ENCODE measurements at regions not wholly inside any gene's neighbourhood (a gene's known extent, or its start where the extent isn't known, plus 50 kb on each side); places are given as distances from the start of the nearest gene placed in this dataset.

DNA sequence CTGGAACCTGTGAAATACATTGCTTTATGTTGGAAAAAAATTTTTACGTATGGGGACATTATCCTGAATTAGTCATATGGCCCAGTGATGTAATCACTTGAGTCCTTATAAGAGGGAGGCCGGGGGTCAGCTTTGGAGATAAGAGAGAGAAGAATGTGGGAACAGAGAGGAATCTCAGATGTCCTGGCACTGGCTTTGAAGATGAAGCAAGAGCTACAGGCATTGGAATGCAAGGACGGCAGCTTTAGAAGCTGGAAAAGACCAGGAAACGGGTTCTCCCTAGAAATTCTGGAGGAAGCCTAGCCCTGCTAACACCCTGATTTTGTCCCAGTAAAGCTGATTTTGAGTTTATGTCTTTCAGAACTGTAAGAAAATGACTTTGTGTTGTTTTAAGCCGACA, 1129.9 kb upstream of the GYPC start:
- FAIRE-seq (no peak), DNase-seq (ENCODE audit: low spot score) (peak; percentile 29), ATAC-seq (no peak)
- H3K36me3 ChIP-seq (replicated peaks in 1 of 2; ENCODE audit: control insufficient read depth in 1 of 2, insufficient read depth in 2 of 2, low read length in 2 of 2) = no peaks in the 10 kb centered on the region
- intact Hi-C loops (cut with micrococcal nuclease; ENCODE audit: unreplicated experiment) (no loop called here), in situ Hi-C loops (cut with HindIII; ENCODE audit: extremely low pct_ligation_motif_present, low pct_unique_long_range_greater_than_20kb) (no loop called here)
- ChIA-PET POLR2A (no interaction called here), CTCF (ENCODE audit: low intra/inter-chr PET ratio, low total read pairs) (no interaction called here)
- H3K79me2 ChIP-seq (ENCODE audit: insufficient read depth, low read length) = no peaks in the 10 kb centered on the region
- no peak overlapping the region for H3K4me3 ChIP-seq (replicated peaks in 1 of 3; ENCODE audit: insufficient read depth in 1 of 3, low read depth in 2 of 3, low read length in 3 of 3)
- H3K27me3 ChIP-seq (ENCODE audit: control insufficient read depth in 1 of 2, insufficient read depth in 2 of 2, low read length in 2 of 2) = no peaks in the 10 kb centered on the region
- peaks cover 57% of the 10 kb centered on the region for H3K9me3 ChIP-seq (ENCODE audit: low read length)
- whole genome bisulfite sequencing (ENCODE audit: low lambda C conversion rate) = 3% methylated on average over 5 of the region's 5 CpGs
- TF ChIP-seq, protein P1, sequence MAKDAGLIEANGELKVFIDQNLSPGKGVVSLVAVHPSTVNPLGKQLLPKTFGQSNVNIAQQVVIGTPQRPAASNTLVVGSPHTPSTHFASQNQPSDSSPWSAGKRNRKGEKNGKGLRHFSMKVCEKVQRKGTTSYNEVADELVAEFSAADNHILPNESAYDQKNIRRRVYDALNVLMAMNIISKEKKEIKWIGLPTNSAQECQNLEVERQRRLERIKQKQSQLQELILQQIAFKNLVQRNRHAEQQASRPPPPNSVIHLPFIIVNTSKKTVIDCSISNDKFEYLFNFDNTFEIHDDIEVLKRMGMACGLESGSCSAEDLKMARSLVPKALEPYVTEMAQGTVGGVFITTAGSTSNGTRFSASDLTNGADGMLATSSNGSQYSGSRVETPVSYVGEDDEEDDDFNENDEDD (CRISPR knock-in tag; IDR thresholded peaks at IDR 0.05; ENCODE audit: borderline replicate concordance) = no peak
- TF ChIP-seq KDM6A (CRISPR knock-in tag; IDR thresholded peaks at IDR 0.05; ENCODE audit: low read depth) = no peak
- no peak for TF ChIP-seq ZNF235 (CRISPR knock-in tag; IDR thresholded peaks at IDR 0.05; ENCODE audit: borderline replicate concordance)
- TF ChIP-seq NCOA1 (CRISPR knock-in tag; IDR thresholded peaks at IDR 0.05) = no peak
- H4K20me1 ChIP-seq (ENCODE audit: insufficient read depth, low read length) = no peaks in the 10 kb centered on the region
- H3K4me2 ChIP-seq (ENCODE audit: low read depth, low read length) = no peak overlapping the region
- no peak overlapping the region for H2AFZ ChIP-seq (ENCODE audit: low read length)
- H3K9ac ChIP-seq (ENCODE audit: insufficient read depth, low read depth, low read length) = no peak overlapping the region
- no TSS peak for BruUV-seq (replicated peaks)
- no peak overlapping the region for H3K27ac ChIP-seq (ENCODE audit: extremely low read length, insufficient read depth, low read length)
- no peaks in the 10 kb centered on the region for H3K4me1 ChIP-seq (ENCODE audit: insufficient read depth, low read length)

DNA sequence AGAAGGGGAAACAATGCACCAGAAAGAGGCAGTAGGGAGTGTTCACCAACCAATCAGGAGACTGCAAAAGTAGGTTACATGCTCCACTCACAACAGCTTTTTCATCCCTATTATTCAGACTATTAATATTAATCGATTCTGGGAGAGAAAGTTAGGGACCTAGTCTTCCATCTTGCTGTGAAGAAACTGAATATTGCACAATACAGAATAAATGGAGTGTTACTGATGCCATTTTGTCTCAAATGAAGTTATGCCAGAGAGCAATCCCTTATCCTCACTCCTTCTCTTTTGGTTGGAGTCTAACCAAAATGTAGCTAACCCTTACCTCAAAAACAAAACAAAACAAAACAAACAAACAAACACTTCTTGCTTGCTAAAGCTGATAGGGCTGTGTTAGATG, 1120.9 kb upstream of the GYPC start:
- in situ Hi-C loops (cut with HindIII; ENCODE audit: extremely low pct_ligation_motif_present, low pct_unique_long_range_greater_than_20kb) = no loop called here
- no TSS peak for BruUV-seq (replicated peaks)
- CTCF ChIA-PET (ENCODE audit: low intra/inter-chr PET ratio, low total read pairs) = no interaction called here

More for the DNA sequence above, 1120.9 kb upstream of the GYPC start:
- Histone ChIP-seq H4K20me1 (ENCODE audit: insufficient read depth, low read length) (no peaks in the 10 kb centered on the region), H3K4me2 (ENCODE audit: low read depth, low read length) (no peak overlapping the region), H3K9me3 (ENCODE audit: low read length) (peaks cover 47% of the 10 kb centered on the region), H3K9ac (ENCODE audit: insufficient read depth, low read depth, low read length) (no peak overlapping the region), H3K79me2 (ENCODE audit: insufficient read depth, low read length) (no peaks in the 10 kb centered on the region), H3K27me3 (ENCODE audit: control insufficient read depth in 1 of 2, insufficient read depth in 2 of 2, low read length in 2 of 2) (no peaks in the 10 kb centered on the region), H3K4me1 (ENCODE audit: insufficient read depth, low read length) (no peaks in the 10 kb centered on the region), H3K4me3 (replicated peaks in 1 of 3; ENCODE audit: insufficient read depth in 1 of 3, low read depth in 2 of 3, low read length in 3 of 3) (no peak overlapping the region), H3K27ac (ENCODE audit: extremely low read length, insufficient read depth, low read length) (no peak overlapping the region), H3K36me3 (replicated peaks in 1 of 2; ENCODE audit: control insufficient read depth in 1 of 2, insufficient read depth in 2 of 2, low read length in 2 of 2) (no peaks in the 10 kb centered on the region), H2AFZ (ENCODE audit: low read length) (no peak overlapping the region)
- TF ChIP-seq CEBPB (IDR thresholded peaks at IDR 0.05; ENCODE audit: borderline replicate concordance, low read depth, low read length) (peak; percentile 69), MTA1 (CRISPR knock-in tag; IDR thresholded peaks at IDR 0.05; ENCODE audit: borderline replicate concordance) (no peak)
- no peak for ATAC-seq
- FAIRE-seq = no peak
- no peak for DNase-seq (ENCODE audit: low spot score)
- POLR2A ChIA-PET = no interaction called here
- WGBS (ENCODE audit: low lambda C conversion rate) = 0% methylated on average over 1 of the region's 1 CpG
- intact Hi-C loops (cut with micrococcal nuclease; ENCODE audit: unreplicated experiment) = no loop called here

All from HepG2 (cell line).